CD4-positive, alpha-beta T cell treated with Interleukin-6 at 100 ng/mL for 8 hours (primary cell): ENCODE measurements at regions not wholly inside any gene's neighbourhood (a gene's known extent, or its start where the extent isn't known, plus 50 kb on each side); places are given as distances from the start of the nearest gene placed in this dataset.
"Not testable (repeated sequence)": the region's sequence is repeated elsewhere in the genome, so short reads cannot be mapped to it uniquely, and the experiment has no call there.

Experiments used
- DNase-seq: peaks from one replicate; pipeline ENCODE4 v3.0.0-alpha.2; 2020; ENCODE audit warnings: mixed read lengths, low spot score

- DNase-seq = no peak
Measured at GRCh38 chr4:66555301-66555700, 885.0 kb upstream of the EPHA5 start.

GRCh38 chr4:66554826-66555225, 884.5 kb upstream of the EPHA5 start:
- no peak for DNase-seq

GRCh38 chr4:66545301-66545700, 875.0 kb upstream of the EPHA5 start:
- DNase-seq = not testable (repeated sequence)

- no peak for DNase-seq
Measured at GRCh38 chr4:66544281-66544680, 874.0 kb upstream of the EPHA5 start.

- DNase-seq = no peak
Measured at GRCh38 chr4:66539745-66540144, 869.5 kb upstream of the EPHA5 start.

GRCh38 chr4:66524781-66525180, 854.5 kb upstream of the EPHA5 start:
- no peak for DNase-seq

GRCh38 chr4:66522244-66522643, 852.0 kb upstream of the EPHA5 start:
- DNase-seq = no peak

GRCh38 chr4:66516940-66517339, 846.7 kb upstream of the EPHA5 start:
- no peak for DNase-seq

GRCh38 chr4:66506985-66507384, 836.7 kb upstream of the EPHA5 start:
- DNase-seq = no peak

- DNase-seq = no peak
Measured at GRCh38 chr4:66501997-66502396, 831.7 kb upstream of the EPHA5 start.

GRCh38 chr4:66490729-66491128, 820.4 kb upstream of the EPHA5 start:
- DNase-seq = no peak

GRCh38 chr4:66489783-66490452, 819.6 kb upstream of the EPHA5 start:
- DNase-seq = no peak

GRCh38 chr4:66489370-66489769, 819.1 kb upstream of the EPHA5 start:
- DNase-seq = no peak

GRCh38 chr4:66486068-66486467, 815.8 kb upstream of the EPHA5 start:
- no peak for DNase-seq

GRCh38 chr4:66482186-66482585, 811.9 kb upstream of the EPHA5 start:
- no peak for DNase-seq

GRCh38 chr4:66475596-66475995, 805.3 kb upstream of the EPHA5 start:
- DNase-seq = no peak

- no peak for DNase-seq
Measured at GRCh38 chr4:66465111-66465510, 794.8 kb upstream of the EPHA5 start.

GRCh38 chr4:66462890-66463289, 792.6 kb upstream of the EPHA5 start:
- DNase-seq = not testable (repeated sequence)

- DNase-seq = no peak
Measured at GRCh38 chr4:66451741-66452140, 781.5 kb upstream of the EPHA5 start.

- DNase-seq = no peak
Measured at GRCh38 chr4:66443008-66443407, 772.7 kb upstream of the EPHA5 start.

GRCh38 chr4:66439508-66439907, 769.2 kb upstream of the EPHA5 start:
- DNase-seq = no peak

GRCh38 chr4:66433706-66434105, 763.4 kb upstream of the EPHA5 start:
- no peak for DNase-seq

GRCh38 chr4:66430856-66431255, 760.6 kb upstream of the EPHA5 start:
- no peak for DNase-seq

- DNase-seq = no peak
Measured at GRCh38 chr4:66429276-66429675, 759.0 kb upstream of the EPHA5 start.

GRCh38 chr4:66416425-66416824, 746.1 kb upstream of the EPHA5 start:
- no peak for DNase-seq
